ENCODE measurements at regions not wholly inside any gene's neighbourhood (a gene's known extent, or its start where the extent isn't known, plus 50 kb on each side); places are given as distances from the start of the nearest gene placed in this dataset.

DNA sequence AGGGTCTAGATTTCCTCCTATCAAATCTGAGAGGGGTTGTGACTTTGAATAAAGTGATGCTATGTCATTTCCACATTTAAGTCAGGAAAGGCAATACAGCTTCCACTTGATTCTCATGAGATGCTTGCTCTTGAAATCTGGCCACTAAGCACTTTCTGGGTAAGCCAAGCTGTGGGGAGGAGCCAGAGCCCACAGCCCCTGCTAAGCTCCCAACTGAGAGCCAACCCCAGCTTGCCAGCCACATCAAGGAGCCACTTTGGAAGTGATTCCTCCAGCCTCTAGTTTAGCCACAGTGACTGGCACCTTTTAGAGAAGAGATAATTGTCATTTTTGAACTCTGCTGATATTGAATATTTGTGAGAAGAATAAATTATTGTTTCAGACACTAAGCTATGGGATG lies 1441.5 kb upstream of the IGFBP7 start:
- DNase-seq: no peak

DNA sequence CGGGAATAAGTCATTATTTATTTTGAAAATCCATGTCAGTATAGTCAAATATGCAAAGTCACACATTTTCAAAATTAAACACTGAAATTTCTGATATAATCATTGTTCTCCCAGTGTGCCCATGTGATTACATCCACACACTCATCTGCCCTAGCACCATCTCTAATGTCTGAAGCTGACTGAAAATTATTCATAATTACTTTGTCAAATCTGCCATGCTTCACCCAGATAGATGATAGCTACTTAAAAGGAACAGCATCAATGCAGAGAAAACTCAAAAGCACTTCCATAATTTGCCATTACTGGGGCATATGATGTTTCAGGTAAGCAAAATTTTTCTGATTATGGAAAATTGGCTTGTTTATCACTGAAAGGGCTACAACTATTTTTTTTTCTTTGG lies 1433.3 kb upstream of the IGFBP7 start:
- no peak for DNase-seq

DNA sequence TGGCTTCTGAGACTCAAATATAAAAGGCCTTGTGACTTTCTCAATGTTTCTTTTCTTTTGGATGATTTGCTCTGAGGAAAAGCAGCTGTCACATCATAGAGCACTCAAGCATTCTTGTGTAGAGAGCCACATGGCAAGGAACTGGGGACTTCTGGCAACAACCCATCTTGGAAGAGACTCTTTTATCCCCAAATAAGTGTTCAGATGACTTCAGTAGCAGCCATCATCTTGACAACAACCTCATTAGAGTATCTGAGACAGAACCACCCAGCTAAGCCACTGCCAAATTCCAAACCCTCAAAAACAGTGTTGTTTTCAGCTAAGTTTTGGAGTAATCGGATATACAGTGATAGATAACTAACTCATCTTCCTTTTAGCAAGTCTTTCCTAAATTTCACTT lies 1431.7 kb upstream of the IGFBP7 start:
- no peak for DNase-seq

DNA sequence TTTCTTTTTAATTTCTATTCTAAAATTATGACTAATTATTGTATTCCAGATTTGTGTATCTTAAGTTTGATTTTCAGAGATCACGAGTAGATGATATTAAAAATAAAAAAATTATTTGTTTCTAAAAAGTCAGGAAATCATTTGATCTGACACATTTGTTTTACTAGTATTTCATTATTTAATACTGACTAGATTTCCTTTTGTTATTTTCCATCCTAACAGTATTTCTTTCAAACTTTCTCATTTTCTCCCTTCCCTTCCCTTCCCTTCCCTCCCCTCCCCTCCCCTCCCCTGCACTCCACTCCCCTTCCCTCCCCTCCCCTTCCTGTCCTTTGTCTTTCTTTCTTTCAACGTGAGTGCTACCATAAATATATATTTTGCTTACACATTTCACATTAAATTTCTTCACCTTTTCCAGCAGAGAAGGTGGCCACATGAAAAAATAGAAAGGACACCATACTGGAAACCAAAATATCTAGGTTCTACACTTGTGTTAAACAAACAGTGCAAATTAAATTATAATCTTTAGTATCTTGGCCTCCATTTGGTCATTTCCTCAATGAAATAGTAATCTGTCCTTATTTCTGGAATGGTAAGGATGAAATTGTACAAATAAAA lies 1412.7 kb upstream of the IGFBP7 start:
- DNase-seq: no peak

DNA sequence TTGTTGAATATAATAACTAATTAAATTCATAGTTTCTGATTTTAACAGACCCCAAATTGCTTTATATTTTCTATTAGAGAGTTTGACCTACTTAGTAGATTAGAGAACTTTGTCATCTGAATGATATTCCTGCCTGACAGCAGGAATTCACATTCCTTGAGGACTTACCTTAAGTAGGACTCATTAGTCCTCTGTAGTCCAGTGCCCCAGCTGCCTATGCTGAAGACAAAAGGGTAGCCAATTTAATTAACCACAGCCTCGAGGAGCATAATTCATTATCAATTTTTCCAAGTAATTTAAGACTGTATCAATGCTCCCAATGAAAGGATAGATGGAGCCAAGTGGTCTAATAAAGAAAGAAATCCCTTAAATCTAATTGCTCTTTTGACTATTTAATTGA lies 1405.0 kb upstream of the IGFBP7 start:
- DNase-seq: no peak

DNA sequence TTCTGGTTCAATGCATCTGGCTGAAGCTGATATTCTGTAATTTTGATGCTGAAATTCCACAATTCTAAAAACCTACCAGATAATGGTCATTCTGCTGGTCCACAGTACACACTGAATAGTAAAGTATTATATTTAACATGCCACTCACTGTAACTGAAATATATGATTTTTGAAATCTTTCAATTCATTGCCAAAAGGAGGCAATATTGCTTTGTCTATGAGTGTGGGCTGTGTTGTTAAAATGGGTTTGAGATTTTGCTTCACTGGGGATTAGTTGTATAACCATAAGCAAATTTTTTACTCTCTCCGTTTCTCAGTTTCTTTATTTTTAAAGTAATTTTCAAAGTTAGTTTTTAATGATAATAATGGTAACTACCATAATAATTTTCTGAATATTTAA lies 1404.1 kb upstream of the IGFBP7 start:
- DNase-seq: no peak

DNA sequence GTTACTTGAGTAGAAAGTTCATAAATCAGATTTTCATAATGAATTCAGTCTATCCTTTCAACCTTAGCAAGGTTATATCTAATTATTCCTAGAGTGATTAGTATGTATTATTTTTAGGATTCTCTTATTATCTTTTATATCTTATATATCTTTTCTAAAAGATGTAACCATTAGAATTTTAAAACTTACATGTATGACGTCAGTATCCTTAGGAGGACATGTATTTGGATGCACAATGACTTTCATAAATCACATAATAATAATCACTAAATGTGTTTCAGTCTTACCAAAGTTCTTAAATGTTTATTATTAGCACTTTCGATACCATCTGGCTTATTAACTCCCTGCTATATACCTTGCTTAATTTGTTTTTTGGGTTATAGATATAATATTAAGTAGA lies 1400.5 kb upstream of the IGFBP7 start:
- no peak for DNase-seq

DNA sequence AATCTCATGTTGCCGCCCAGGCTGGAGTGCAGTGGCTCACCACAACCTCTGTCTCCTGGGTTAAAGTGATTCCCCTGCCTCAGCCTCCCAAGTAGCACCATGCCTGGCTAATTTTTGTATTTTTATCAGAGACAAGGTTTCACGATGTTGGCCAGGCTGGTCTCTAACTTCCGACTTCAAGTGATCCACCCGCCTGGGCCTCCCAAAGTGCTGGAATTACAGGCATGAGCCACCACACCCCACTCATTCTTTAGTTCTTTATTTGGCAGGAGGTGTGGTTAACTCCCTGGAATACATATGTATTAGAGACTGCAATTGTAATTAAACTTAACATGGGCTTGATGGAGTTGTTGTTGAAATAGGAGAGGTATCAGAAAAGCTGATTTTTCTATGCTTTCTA lies 1396.9 kb upstream of the IGFBP7 start:
- no peak for DNase-seq

DNA sequence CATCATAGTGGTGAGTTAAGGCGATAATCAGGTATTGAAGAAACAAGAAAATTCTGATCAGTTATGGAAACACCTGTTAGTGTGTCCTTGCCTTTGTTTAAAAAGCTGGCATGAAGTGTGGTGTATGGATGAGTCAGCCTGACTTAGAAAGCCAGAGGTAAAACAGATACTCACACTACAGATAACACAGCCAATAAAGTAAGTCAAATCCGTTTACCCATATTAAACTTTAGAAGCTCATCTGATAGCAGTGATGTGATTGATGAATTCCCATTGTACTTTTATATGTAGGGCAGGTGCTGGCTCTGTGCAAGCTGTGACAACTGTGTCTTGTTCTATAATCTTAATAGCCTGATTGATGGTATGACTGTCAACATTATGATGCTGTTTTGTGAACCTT lies 1392.7 kb upstream of the IGFBP7 start:
- DNase-seq: no peak

DNA sequence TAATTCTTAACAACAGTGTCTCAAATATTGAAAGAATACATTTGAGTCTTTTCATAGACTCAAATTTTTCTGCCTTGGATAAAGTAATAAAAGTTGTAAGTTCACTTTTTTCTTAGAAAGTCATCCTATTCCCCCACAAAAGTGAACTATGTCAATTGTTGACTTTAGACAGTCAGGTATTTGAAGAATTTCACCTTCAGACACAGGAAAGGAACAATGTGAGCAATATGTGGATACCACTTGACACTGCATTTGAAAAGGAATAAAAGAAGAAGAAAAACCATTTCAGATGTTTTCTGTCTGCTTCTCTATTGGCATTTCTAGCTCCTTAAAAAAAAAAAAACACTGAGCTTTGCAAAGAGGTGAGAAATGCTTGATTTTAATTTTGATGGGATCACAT lies 1389.0 kb upstream of the IGFBP7 start:
- no peak for DNase-seq

DNA sequence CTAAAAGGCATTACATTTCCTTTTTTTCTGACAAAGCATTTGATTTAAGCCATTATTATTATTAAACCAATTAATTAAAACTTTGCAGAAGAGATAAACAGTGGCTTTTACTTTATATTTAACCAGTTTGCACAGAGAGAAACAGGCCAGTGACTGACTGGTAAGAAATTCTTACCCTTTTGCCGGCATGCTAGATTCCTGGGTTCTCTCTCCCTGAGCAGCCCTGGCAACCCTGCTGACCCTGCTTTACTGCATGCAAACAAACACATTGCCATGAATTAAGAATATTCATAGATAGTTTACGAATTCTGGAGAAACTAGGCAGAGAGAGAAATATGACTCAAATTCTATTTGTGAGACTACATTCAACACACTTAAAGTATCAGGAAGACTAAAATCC lies 1381.4 kb upstream of the IGFBP7 start:
- DNase-seq: no peak

DNA sequence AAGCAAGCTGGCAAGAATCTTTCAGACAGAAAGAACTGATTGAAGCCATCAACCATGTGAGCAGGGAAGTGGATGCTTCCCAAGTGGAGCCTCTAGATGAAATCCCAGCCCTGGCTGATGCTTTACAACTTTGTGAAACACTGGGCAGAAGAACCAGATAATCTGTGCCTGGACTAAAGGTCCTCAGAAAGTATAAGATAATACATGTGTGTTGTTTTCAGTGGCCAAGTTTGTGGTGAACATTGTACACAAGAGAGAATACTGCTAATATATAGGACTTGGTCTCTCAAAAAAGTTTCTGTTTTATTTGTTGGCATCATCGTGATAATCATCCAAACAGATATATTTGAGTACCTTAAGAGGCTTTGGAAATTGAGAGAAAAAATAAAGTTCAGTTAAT lies 1367.8 kb upstream of the IGFBP7 start:
- DNase-seq: no peak

DNA sequence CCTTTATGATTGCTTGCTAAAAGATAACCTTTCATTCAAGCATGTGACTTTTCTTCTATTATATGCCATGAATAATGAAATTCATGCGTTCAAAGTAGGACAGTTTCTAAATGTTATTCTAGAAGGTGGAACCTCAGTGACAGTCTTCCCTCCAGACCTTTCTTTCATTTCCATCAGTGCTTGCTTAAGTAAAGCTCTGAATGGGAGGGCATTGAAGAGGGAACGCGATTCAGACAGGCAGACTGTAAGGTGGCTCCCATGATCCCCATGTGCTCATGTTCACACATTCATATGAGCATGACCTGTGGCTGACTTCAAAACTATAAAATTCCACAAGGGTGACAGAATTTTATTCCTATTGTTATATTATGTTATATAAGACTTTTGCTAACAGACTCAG lies 1367.3 kb upstream of the IGFBP7 start:
- DNase-seq: no peak

DNA sequence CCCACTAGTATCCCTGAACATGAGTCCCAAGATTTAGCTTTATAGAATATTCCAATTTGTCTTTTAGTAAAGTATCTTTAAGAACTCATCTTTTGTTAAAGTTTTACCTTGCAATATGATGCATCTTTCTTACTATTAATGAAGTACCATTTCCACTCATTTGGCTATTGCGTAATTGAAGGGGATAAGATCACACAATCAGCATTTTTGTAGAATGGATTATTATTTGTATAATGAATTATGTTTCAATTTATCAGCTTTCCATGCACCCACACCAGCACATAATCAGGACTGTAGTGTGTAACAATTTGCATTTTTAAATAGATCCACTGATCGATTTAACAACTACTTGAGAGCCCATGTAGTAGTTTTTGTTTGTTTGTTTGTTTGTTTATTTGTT lies 1364.9 kb upstream of the IGFBP7 start:
- DNase-seq: no peak

DNA sequence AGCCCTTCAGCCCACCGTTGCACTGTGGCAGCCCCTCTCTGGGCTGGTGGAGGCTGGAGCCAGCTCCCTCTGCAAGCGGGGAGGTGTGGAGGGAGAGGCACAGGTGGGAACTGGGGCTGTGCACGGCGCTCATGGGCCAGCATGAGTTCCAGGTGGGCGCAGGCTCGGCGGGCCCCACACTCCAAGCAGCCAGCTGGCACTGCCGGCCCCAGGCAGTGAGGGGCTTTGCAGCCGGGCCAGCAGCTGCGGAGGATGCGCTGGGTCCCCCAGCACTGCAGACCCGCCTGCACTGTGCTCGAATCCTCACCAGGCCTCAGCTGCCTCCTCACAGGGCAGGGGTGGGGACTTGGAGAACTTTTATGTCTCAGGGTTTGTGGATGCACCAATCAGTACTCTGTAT lies 1354.8 kb upstream of the IGFBP7 start:
- DNase-seq: no peak

DNA sequence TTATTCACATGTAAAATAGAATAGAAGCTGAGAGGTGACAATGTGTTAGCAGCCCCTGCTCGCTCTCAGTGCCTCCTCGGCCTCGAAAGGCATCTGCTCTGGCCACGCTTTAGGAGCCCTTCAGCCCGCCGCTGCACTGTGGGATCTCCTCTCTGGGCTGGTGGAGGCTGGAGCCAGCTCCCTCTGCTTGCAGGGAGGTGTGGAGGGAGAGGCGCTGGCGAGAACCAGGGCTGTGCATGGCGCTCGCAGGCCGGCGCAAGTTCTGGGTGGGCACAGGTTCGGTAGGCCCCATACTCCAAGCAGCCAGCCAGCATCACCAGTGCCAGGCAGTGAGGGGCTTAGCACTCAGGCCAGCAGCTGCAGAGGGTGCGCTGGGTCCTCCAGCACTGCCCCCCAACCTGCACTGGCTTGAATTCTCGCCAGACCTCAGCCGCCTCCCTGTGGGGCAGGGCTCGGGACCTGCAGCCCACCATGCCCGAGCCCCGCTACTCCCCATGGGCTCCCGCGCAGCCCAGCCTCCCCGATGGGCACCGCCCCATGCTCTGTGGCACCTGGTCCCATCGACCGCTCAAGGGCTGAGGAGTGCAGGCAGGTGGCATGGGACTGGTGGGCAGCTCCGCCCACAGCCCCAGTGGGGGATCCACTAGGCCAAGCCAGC lies 1346.7 kb upstream of the IGFBP7 start:
- DNase-seq: no peak

DNA sequence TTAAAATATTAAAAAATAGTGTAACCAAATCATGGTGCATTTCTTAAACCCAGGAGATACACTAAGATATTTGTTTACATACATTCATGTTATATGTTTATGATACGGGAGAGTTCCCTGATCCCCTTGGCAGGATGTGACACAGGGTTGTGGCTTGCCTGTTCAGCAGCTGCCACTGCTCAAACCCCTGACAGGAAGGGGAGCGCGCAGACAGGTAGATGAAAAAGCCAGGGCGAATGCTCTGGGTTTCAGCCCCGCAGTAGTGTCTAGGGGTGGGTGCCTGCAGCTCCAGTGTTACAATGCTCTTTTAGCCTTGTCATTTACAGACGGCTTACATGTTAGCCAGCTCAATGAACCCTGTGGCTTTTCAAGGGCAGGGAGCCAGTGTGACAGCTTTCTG lies 1343.8 kb upstream of the IGFBP7 start:
- DNase-seq: no peak

DNA sequence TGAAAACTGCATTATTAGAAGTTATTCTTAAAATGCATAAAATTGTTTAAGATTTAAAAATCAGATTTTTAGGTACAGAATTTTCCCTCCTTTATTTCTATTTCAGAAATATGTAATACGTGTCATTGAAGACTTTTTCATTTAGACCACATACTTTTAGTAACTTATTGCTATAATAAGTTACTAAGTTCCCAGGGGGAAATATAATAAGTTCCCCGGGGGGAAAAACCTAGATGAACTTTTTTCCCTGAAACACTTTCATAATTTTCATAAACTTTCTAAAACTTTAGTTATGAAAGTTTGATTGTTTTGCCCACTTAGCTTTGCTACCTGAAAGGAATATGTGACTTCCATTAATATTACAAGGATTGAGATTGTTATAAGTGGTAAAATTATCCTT lies 1341.5 kb upstream of the IGFBP7 start:
- no peak for DNase-seq

DNA sequence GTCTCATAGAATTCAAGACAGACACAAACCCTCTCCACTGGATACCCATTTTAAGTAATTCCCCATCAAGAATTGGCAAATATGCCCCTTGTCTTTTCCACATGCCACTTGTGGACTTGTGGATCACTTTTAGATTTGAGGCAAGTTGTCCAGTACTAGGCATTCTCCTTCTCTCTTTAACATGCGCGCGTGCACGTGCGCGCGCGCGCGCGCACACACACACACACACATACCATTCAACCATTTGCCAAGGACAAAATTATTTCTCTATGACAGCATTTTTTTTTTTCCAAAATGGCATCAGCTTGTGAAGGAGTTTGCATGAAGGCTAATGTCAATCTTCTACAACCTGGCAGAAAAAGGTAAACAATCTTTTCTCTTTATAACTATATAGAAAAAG lies 1325.7 kb upstream of the IGFBP7 start:
- DNase-seq: no peak

DNA sequence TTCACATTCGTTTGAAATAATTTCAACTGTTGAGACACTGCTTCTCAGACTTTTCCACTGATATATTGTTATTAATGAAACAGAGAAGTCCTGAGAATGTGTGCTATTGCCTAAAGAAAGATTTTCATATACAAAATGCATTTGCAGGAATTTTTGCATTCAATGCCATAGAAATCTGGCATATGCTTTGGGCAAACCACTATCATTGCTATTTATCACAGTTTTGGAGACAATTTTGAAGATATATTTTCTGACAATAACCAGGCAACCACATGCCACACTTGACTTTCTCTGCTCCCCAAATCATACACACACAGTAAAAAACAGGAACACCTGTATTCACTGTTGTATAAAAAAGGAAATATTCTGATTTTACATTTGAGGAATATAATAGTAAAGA lies 1303.7 kb upstream of the IGFBP7 start:
- no peak for DNase-seq

DNA sequence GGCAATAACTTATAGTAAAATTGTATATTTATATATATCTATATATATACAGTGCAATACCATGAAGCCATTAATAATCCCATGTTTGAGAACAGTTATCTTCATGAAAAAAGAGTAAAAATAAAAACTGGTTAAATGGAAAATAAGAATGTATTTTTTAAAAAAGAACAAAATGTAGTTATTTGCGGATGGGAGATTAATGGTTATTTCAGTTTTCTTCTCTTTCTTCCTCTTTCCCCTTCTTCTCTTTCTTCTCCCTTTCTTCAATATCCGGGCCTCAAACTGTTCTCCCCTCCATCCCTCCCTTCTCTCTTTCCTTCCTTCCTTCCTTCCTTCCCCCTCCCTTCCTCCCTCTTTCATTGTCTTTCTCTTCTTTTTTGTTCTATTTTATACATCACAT lies 1301.7 kb upstream of the IGFBP7 start:
- no peak for DNase-seq

DNA sequence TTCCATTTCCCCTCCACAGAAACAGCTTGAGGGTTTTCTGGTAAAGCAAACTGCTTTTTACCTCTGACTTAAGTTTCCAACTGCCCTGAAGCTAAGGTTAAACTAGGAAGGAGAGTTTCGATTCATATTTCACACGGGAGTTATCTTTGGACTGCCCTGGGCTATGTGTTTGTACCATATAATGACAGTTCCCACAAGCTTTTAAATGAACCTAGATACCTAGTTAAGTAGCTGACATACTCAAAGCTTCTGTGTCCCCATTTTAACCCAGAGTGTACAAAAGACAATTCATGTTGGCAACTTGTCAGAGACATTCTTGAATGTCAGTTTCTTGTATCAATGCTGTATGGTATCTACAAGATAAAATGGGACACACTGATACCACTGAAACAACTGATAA lies 1296.6 kb upstream of the IGFBP7 start:
- no peak for DNase-seq

DNA sequence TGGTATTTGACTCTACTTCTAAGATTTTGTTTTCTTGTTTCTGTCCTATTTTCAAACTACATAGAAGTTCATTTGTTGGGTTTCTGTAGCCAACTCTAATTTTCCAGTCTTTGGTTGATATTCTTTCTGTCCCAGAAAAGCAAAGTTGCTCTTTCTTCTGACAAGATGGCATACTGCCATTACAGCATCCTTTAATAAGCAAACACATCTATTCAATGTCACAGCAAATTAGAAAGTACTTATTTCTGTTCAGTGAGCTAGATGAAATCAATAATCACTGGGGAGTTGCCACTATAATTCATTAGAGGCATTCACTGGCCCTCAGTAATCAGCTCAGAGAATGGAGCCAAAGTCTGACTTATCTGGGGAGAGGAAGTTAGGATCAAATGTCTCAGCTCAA lies 1258.0 kb upstream of the IGFBP7 start:
- no peak for DNase-seq

DNA sequence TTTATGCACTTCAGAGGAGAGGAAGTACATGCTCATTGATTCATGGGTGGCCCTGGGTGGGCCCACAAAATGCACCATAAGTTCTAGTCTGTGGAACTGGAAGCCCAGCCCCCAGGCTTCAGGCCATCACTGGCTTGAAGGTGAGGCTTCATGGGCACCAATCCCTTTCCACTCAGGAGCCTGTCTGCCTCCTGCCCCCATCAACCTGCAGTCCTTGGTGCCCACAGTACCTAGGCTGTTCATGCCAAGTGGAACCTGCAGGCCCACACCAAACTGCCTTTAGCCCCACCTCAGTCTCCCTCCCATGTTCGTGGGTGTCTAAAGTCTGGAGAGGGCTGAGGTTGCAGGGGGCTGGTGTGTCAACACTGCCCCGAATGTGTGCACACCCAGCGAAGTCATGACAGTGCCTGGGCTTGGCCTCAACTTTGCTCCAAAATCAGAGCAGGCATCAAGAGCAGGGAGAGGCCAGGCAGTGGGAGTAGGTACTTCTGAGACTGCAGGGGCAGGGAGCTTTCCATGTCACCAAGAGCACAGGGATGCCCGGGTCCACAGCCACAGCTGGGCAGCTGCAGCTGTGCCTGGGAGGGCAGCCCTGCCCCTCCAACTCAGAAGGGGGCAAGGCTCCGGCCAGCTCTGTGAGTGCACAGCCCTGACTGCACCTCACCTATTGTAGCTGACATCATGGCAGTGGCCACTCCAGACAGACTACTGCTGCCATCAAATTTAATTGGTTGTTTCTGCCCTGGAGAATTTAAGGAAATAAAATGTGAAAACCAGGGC lies 1250.4 kb upstream of the IGFBP7 start:
- DNase-seq: no peak

DNA sequence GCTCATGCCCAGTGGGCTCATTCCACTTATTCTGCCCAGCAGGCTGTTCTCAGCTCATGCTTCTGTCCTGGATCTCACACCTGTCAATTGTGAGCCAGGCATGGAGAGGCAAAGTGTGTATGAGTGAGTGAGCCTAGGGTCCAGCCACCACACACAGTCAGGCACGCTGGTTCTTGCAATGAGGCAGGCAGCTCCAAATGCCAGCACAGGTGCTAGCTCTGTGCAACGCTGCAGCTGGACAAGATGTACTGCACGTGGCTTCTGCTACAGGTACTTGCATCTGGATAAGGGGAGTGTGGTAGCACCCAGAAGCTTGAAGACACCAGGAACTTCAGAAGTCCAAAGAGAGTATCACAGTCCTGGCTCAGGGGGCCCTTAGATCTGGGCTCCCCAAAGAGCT lies 1249.4 kb upstream of the IGFBP7 start:
- DNase-seq: no peak
